Inflammatory macrophage (primary cell): ENCODE measurements at regions not wholly inside any gene's neighbourhood (a gene's known extent, or its start where the extent isn't known, plus 50 kb on each side); places are given as distances from the start of the nearest gene placed in this dataset.
A peak's percentile ranks its signal among the peaks of the same experiment; 100 is the strongest.

Source experiments
- DNase-seq, 2 donors: peaks; one replicate each; pipeline ENCODE4 v3.0.0-alpha.2; 2020 to 2022

- DNase-seq = no peak
These were observed 147.6 kb downstream of the IFI44 start for GRCh38 chr1:78797108-78797781.

GRCh38 chr1:78799926-78800325, 150.3 kb downstream of the IFI44 start:
- no peak for DNase-seq

DNA sequence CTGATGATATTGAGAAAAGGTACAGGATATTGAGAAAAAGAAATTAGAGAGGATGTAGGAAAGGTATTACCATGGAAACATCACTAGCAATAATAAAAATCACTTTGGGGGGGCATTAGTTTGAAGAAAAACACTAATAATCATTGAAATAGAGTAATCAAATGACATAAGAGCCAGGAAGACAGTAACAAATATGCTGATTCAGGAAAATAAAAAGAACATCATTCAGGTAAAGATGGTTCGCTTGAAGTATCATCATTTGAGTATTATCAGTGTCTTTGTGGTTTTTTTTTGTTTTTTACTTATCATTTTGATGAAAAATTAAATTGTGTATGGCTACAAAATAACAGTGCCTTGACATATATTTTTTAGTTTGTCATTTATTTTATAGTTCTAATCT, 164.5 kb downstream of the IFI44 start:
- no peak for DNase-seq

DNA sequence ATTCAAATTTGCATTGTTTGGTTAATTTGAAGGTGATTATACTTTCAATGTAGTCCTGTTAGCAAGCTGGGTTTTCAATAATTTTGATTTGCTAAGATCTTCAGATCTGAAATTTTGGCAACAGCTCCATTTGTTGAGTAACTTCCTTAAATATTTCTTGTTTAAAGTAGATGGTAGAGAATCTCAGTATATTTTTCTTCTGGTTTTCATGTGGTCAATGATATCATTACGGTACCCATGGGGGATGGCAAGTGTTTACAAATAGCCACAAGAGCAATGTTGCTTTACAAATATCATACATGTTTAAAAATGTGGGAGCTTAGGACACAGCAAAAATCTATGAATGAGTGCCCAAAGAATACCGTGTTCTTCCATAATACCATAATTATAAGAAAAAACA, 175.9 kb downstream of the IFI44 start:
- no peak for DNase-seq

DNA sequence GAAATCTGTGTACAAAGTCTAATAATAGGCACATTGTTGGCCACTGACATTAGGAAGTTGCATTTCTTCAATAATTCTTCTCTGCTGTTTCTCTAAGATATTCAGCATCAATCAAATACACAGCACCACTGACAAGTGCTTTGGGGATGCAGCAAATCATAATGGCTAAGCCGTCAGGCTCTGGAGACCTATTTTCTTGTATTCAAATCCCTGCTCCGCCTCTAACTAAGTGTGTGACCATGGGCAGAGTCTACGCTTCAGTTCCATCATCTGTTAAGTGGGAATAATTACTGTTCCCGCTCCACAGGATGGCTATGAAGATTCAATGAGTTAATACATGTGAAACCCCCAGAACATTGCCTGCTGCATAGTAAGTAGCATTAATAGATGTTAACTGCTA, 176.9 kb downstream of the ADGRL4 start:
- DNase-seq = no peak

DNA sequence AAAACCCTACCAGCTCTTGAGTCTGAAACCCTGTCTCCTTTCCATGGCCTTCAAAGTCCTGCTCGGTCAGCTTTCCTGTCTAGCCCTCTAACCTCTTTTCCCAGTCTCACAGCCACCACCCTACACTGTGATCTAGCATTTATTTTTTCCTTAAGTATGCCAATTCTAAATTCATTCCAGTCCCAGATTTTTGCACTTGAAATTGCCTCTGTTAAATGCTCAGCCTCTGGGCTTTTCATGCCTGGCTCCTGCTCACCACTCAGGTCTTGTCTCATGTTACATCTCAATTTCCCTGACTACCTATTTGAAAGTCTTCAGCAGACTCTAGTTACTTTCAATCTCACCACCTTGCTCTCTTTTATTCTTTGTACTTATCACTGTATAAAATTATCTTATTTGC, 176.2 kb downstream of the ADGRL4 start:
- no peak for DNase-seq

- DNase-seq = no peak
These were observed 174.7 kb downstream of the ADGRL4 start for GRCh38 chr1:78831731-78832360.

GRCh38 chr1:78833491-78833890, 173.0 kb downstream of the ADGRL4 start:
- no peak for DNase-seq

DNA sequence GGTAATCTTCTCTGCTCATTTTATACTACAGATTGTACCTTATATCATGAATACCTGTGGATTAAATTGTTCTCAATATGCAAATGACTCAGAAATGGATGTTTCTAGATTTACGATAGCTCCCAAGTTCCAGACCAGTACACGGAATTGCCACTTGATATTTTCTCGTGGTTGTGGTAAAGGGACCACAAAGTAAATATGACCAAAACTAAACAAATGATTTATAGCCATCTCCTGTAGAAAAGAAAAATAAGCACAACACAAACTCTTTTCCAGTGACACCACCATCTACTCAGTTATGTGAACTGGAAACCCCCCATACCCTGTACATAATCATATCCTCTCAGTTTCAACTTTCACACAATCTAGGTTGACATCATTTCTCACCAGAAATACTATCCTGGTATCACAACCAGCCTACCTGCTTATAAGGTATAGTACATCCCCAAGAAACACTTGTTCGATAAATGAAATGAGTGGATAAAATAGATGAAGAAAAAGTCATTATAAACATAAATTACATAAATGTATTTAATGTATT, 172.3 kb downstream of the ADGRL4 start:
- DNase-seq = no peak

DNA sequence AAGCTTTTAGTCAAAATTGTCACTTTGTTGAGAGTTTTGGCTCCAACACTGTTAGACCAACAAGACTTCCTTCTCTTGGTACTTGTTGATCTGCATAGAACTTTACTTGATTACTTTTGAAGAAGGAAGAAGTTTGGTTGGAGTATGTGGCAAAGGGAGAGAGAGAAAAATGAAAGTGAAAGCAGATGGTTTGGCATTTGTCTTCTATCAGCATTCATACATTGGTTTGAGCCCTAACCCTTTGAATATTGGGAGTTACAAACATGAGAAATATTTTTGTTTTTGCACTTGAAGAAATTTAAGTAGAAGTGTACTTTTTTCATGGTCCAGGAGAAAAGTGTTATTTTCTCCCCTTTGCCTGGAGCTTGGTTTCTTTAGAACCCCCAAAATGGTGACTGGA, 169.8 kb downstream of the ADGRL4 start:
- peak in 1 of 2 donors; percentile 1 for DNase-seq

DNA sequence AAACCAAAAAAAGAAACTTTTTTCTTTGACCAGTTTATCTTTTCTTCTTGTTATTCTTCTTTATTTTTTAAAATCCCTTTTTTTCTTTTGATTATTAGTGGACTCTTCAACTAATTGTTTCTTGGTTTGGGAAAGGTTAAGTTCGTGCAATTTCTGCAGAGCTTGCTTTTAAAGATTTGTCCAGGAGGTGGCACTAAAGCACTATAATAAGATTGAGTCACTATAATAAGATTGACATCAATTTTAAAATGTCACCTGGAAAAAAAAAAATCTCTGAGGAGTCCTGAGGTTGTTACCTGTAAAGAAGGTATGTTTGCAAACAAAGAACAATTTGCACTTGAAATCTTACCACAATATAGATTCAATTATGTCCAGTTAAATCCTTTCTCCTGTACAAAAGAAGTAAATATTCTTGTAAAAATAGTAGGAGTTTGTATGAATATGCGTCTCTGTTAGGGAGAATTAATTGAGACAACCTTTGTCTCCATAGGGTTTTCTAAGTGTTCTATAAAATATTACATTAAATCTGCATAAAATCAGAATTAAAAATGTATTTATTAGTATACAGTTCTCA, 166.7 kb downstream of the ADGRL4 start:
- peak; percentile 40 to 52 for DNase-seq
